Prostate gland (tissue), 2 donors: ENCODE measurements at regions not wholly inside any gene's neighbourhood (a gene's known extent, or its start where the extent isn't known, plus 50 kb on each side); places are given as distances from the start of the nearest gene placed in this dataset.

ENCODE experiments used
- POLR2A ChIP-seq: fragments of 450-650 bp; IDR thresholded peaks from one replicate; pipeline ENCODE4 v1.6.1; 2016; ENCODE audit warnings: antibody characterized with exemption, mild to moderate bottlenecking
- TF ChIP-seq, protein P1 (sequence below), 4 experiments: fragments of 200-600 bp in 2 of 4; fragments of 450-650 bp in 2 of 4; sonication (generic) in 2 of 4; IDR thresholded peaks; 1 replicate in 3 of 4; 2 replicates in 1 of 4; pipeline ENCODE4 v1.5.1; 2016 to 2019; ENCODE audit warnings: antibody characterized with exemption in 4 of 4, mild to moderate bottlenecking in 2 of 4, moderate library complexity in 2 of 4

DNA sequence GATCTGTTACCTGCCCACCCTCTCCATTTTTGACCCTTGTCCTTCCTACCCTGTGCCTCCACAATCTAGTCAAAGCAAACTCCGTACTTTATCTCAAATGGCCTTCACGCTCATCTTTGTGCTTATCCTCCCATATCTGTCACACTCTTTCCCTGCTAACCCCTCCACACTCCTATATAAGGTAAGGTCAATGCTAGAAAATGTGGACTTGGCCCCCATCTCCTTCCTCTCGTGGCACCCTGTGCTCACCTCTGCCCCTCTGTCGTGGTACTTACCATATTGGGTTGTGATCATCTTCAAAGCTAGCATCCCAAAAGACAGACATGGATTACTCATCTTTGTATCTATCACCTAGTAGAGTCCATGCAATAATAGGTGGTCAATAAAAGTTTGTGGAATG lies 127.6 kb upstream of the FOXQ1 start:
- TF ChIP-seq POLR2A = no peak
- TF ChIP-seq, protein P1, sequence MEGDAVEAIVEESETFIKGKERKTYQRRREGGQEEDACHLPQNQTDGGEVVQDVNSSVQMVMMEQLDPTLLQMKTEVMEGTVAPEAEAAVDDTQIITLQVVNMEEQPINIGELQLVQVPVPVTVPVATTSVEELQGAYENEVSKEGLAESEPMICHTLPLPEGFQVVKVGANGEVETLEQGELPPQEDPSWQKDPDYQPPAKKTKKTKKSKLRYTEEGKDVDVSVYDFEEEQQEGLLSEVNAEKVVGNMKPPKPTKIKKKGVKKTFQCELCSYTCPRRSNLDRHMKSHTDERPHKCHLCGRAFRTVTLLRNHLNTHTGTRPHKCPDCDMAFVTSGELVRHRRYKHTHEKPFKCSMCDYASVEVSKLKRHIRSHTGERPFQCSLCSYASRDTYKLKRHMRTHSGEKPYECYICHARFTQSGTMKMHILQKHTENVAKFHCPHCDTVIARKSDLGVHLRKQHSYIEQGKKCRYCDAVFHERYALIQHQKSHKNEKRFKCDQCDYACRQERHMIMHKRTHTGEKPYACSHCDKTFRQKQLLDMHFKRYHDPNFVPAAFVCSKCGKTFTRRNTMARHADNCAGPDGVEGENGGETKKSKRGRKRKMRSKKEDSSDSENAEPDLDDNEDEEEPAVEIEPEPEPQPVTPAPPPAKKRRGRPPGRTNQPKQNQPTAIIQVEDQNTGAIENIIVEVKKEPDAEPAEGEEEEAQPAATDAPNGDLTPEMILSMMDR (IDR thresholded peaks at IDR 0.05) = no peak
